Adrenal gland (tissue), 5 donors: ENCODE measurements at regions not wholly inside any gene's neighbourhood (a gene's known extent, or its start where the extent isn't known, plus 50 kb on each side); places are given as distances from the start of the nearest gene placed in this dataset.

Source experiments
- CTCF ChIP-seq, 6 experiments: fragments of 450-650 bp in 4 of 6; fragments of 200-600 bp in 2 of 6; sonication (generic) in 1 of 6; IDR thresholded peaks; 1 replicate in 5 of 6; 2 replicates in 1 of 6; pipeline versions ENCODE4 v1.5.1 to v1.8.0; 2016 to 2021; ENCODE audit warnings: antibody characterized with exemption in 6 of 6, mild to moderate bottlenecking in 2 of 6, moderate library complexity in 1 of 6
- POLR2A ChIP-seq, 2 donors: fragments of 450-650 bp; IDR thresholded peaks; one replicate each; pipeline ENCODE4 v1.6.1; 2017; ENCODE audit warnings: antibody characterized with exemption in 2 of 2, mild to moderate bottlenecking in 2 of 2, moderate library complexity in 1 of 2
- donor health status: DM: no; HTN: no; CAD: no.

- TF ChIP-seq CTCF (IDR thresholded peaks at IDR 0.05), result no peak
- TF ChIP-seq POLR2A (IDR thresholded peaks at IDR 0.05), result no peak
These were observed 384.1 kb downstream of the NXPH1 start for GRCh38 chr7:8817448-8818036.
